ENCODE measurements at regions not wholly inside any gene's neighbourhood (a gene's known extent, or its start where the extent isn't known, plus 50 kb on each side); places are given as distances from the start of the nearest gene placed in this dataset.

GRCh38 chr1:238129677-238130076 lies 239.0 kb upstream of the ZP4 start:
- H3K4me3 ChIP-seq: no peak overlapping the region
- H3K36me3 ChIP-seq: no peaks in the 10 kb centered on the region
- no peaks in the 10 kb centered on the region for H3K9me3 ChIP-seq
- no peaks in the 10 kb centered on the region for H3K4me1 ChIP-seq
- no peak for TF ChIP-seq CTCF (IDR thresholded peaks at IDR 0.05)
- no peak for TF ChIP-seq POLR2A (IDR thresholded peaks at IDR 0.05)
- H3K27ac ChIP-seq: no peak overlapping the region
- H3K27me3 ChIP-seq: no peaks in the 10 kb centered on the region
- DNase-seq: no peak

GRCh38 chr1:238123201-238123600 lies 232.5 kb upstream of the ZP4 start:
- no peaks in the 10 kb centered on the region for H3K4me1 ChIP-seq

GRCh38 chr1:238119861-238120260 lies 229.1 kb upstream of the ZP4 start:
- no peaks in the 10 kb centered on the region for H3K36me3 ChIP-seq
- no peak for DNase-seq
- no peaks in the 10 kb centered on the region for H3K9me3 ChIP-seq
- H3K27ac ChIP-seq: no peak overlapping the region
- H3K27me3 ChIP-seq: no peaks in the 10 kb centered on the region
- TF ChIP-seq CTCF (IDR thresholded peaks at IDR 0.05) (no peak), POLR2A (IDR thresholded peaks at IDR 0.05) (no peak)
- no peak overlapping the region for H3K4me3 ChIP-seq
- no peaks in the 10 kb centered on the region for H3K4me1 ChIP-seq

More at GRCh38 chr1:238123201-238123600, 232.5 kb upstream of the ZP4 start:
- TF ChIP-seq POLR2A (IDR thresholded peaks at IDR 0.05): no peak
- no peak for TF ChIP-seq CTCF (IDR thresholded peaks at IDR 0.05)
- no peak overlapping the region for H3K4me3 ChIP-seq
- no peaks in the 10 kb centered on the region for H3K9me3 ChIP-seq
- no peak overlapping the region for H3K27ac ChIP-seq
- no peaks in the 10 kb centered on the region for H3K36me3 ChIP-seq
- no peaks in the 10 kb centered on the region for H3K27me3 ChIP-seq
- no peak for DNase-seq

- TF ChIP-seq POLR2A (IDR thresholded peaks at IDR 0.05) (no peak), CTCF (IDR thresholded peaks at IDR 0.05) (no peak)
- H3K4me1 ChIP-seq: no peaks in the 10 kb centered on the region
- H3K9me3 ChIP-seq: no peaks in the 10 kb centered on the region
- H3K36me3 ChIP-seq: no peaks in the 10 kb centered on the region
- no peak overlapping the region for H3K4me3 ChIP-seq
- H3K27me3 ChIP-seq: no peaks in the 10 kb centered on the region
- no peak for DNase-seq
- H3K27ac ChIP-seq: no peak overlapping the region
Measured at GRCh38 chr1:238119060-238119459, 228.3 kb upstream of the ZP4 start.

GRCh38 chr1:238115852-238116251 lies 225.1 kb upstream of the ZP4 start:
- no peaks in the 10 kb centered on the region for H3K9me3 ChIP-seq
- H3K36me3 ChIP-seq: no peaks in the 10 kb centered on the region
- no peaks in the 10 kb centered on the region for H3K27me3 ChIP-seq
- no peak overlapping the region for H3K27ac ChIP-seq
- H3K4me1 ChIP-seq: no peaks in the 10 kb centered on the region
- no peak for DNase-seq
- no peak for TF ChIP-seq CTCF (IDR thresholded peaks at IDR 0.05)
- no peak for TF ChIP-seq POLR2A (IDR thresholded peaks at IDR 0.05)
- no peak overlapping the region for H3K4me3 ChIP-seq

- no peak for DNase-seq
- Histone ChIP-seq H3K4me1 (no peaks in the 10 kb centered on the region), H3K27me3 (no peaks in the 10 kb centered on the region), H3K27ac (no peak overlapping the region), H3K9me3 (no peaks in the 10 kb centered on the region), H3K36me3 (no peaks in the 10 kb centered on the region), H3K4me3 (no peak overlapping the region)
- TF ChIP-seq CTCF (IDR thresholded peaks at IDR 0.05) (no peak), POLR2A (IDR thresholded peaks at IDR 0.05) (no peak)
Measured at GRCh38 chr1:238112952-238113621, 222.4 kb upstream of the ZP4 start.
